ENCODE measurements at regions not wholly inside any gene's neighbourhood (a gene's known extent, or its start where the extent isn't known, plus 50 kb on each side); places are given as distances from the start of the nearest gene placed in this dataset.

GRCh38 chr20:11452326-11452725, 465.4 kb upstream of the BTBD3 start:
- DNase-seq, result peak; percentile 20
- Histone ChIP-seq H2BK120ac (ENCODE audit: low read depth, low read length) (no peak overlapping the region), H3K4me3 (ENCODE audit: insufficient read depth in 1 of 2, low read depth in 1 of 2, low read length in 2 of 2) (no peak overlapping the region), H3K36me3 (ENCODE audit: control insufficient read depth in 1 of 2, insufficient read depth in 2 of 2, low read depth in 1 of 2, low read length in 2 of 2) (no peaks in the 10 kb centered on the region), H2BK15ac (ENCODE audit: low read depth, poor library complexity, severe bottlenecking) (no peak overlapping the region), H3K27ac (ENCODE audit: low read length, poor library complexity, severe bottlenecking) (no peak overlapping the region), H3K79me1 (replicated peaks; ENCODE audit: low read length, poor library complexity, severe bottlenecking) (no peaks in the 10 kb centered on the region), H3K4me2 (ENCODE audit: low read length, poor library complexity, severe bottlenecking) (no peak overlapping the region), H3K9me3 (ENCODE audit: control insufficient read depth, low read length) (no peaks in the 10 kb centered on the region), H3K9ac (ENCODE audit: low read length) (no peak overlapping the region), H2AK5ac (ENCODE audit: low read length, severe bottlenecking) (no peak overlapping the region), H4K8ac (ENCODE audit: low read length) (no peak overlapping the region), H3K4me1 (ENCODE audit: control insufficient read depth, insufficient read depth, low read depth, low read length) (peaks cover 9% of the 10 kb centered on the region), H3K23ac (ENCODE audit: low read length in 2 of 2) (no peak overlapping the region), H2AFZ (ENCODE audit: low read depth, low read length) (no peak overlapping the region), H3K18ac (ENCODE audit: low read depth in 1 of 2, low read length in 2 of 2) (no peak overlapping the region), H3K4ac (ENCODE audit: low read depth in 1 of 2, low read length in 2 of 2) (no peak overlapping the region), H3K14ac (ENCODE audit: low read length in 2 of 2) (no peak overlapping the region), H2BK12ac (ENCODE audit: low read length in 2 of 2) (no peak overlapping the region), H4K91ac (ENCODE audit: low read length) (no peak overlapping the region), H2BK5ac (ENCODE audit: low read depth, low read length, poor library complexity, severe bottlenecking) (no peak overlapping the region), H3K27me3 (ENCODE audit: control insufficient read depth in 1 of 2, insufficient read depth in 1 of 2, low read length in 2 of 2) (no peaks in the 10 kb centered on the region)
- 53% methylated on average over 6 of the region's 6 CpGs for WGBS

GRCh38 chr20:11453430-11453829, 464.3 kb upstream of the BTBD3 start:
- H3K4me3 ChIP-seq (ENCODE audit: insufficient read depth in 1 of 2, low read depth in 1 of 2, low read length in 2 of 2), result no peak overlapping the region
- H3K79me1 ChIP-seq (replicated peaks; ENCODE audit: low read length, poor library complexity, severe bottlenecking), result no peaks in the 10 kb centered on the region
- no peak overlapping the region for H3K9ac ChIP-seq (ENCODE audit: low read length)
- H3K14ac ChIP-seq (ENCODE audit: low read length in 2 of 2), result no peak overlapping the region
- no peak overlapping the region for H2BK5ac ChIP-seq (ENCODE audit: low read depth, low read length, poor library complexity, severe bottlenecking)
- no peaks in the 10 kb centered on the region for H3K36me3 ChIP-seq (ENCODE audit: control insufficient read depth in 1 of 2, insufficient read depth in 2 of 2, low read depth in 1 of 2, low read length in 2 of 2)
- no peak overlapping the region for H3K27ac ChIP-seq (ENCODE audit: low read length, poor library complexity, severe bottlenecking)
- no peak overlapping the region for H2BK15ac ChIP-seq (ENCODE audit: low read depth, poor library complexity, severe bottlenecking)
- no peak overlapping the region for H4K8ac ChIP-seq (ENCODE audit: low read length)
- H3K4ac ChIP-seq (ENCODE audit: low read depth in 1 of 2, low read length in 2 of 2), result no peak overlapping the region
- H3K4me2 ChIP-seq (ENCODE audit: low read length, poor library complexity, severe bottlenecking), result no peak overlapping the region
- H3K4me1 ChIP-seq (ENCODE audit: control insufficient read depth, insufficient read depth, low read depth, low read length), result peaks cover 11% of the 10 kb centered on the region
- H3K23ac ChIP-seq (ENCODE audit: low read length in 2 of 2), result no peak overlapping the region
- H4K91ac ChIP-seq (ENCODE audit: low read length), result no peak overlapping the region
- H2AK5ac ChIP-seq (ENCODE audit: low read length, severe bottlenecking), result no peak overlapping the region
- H2BK12ac ChIP-seq (ENCODE audit: low read length in 2 of 2), result no peak overlapping the region
- no peak overlapping the region for H2AFZ ChIP-seq (ENCODE audit: low read depth, low read length)
- no peaks in the 10 kb centered on the region for H3K9me3 ChIP-seq (ENCODE audit: control insufficient read depth, low read length)
- no peaks in the 10 kb centered on the region for H3K27me3 ChIP-seq (ENCODE audit: control insufficient read depth in 1 of 2, insufficient read depth in 1 of 2, low read length in 2 of 2)
- no peak overlapping the region for H3K18ac ChIP-seq (ENCODE audit: low read depth in 1 of 2, low read length in 2 of 2)
- peak; percentile 31 for DNase-seq
- WGBS, result 91% methylated on average over 2 of the region's 2 CpGs
- H2BK120ac ChIP-seq (ENCODE audit: low read depth, low read length), result no peak overlapping the region

- Histone ChIP-seq H3K23ac (ENCODE audit: low read length in 2 of 2) (no peak overlapping the region), H3K36me3 (ENCODE audit: control insufficient read depth in 1 of 2, insufficient read depth in 2 of 2, low read depth in 1 of 2, low read length in 2 of 2) (no peaks in the 10 kb centered on the region), H2BK120ac (ENCODE audit: low read depth, low read length) (no peak overlapping the region), H3K4me3 (ENCODE audit: insufficient read depth in 1 of 2, low read depth in 1 of 2, low read length in 2 of 2) (no peak overlapping the region), H4K91ac (ENCODE audit: low read length) (no peak overlapping the region), H2AFZ (ENCODE audit: low read depth, low read length) (no peak overlapping the region), H3K18ac (ENCODE audit: low read depth in 1 of 2, low read length in 2 of 2) (no peak overlapping the region), H3K4ac (ENCODE audit: low read depth in 1 of 2, low read length in 2 of 2) (no peak overlapping the region), H2BK15ac (ENCODE audit: low read depth, poor library complexity, severe bottlenecking) (no peak overlapping the region), H3K9me3 (ENCODE audit: control insufficient read depth, low read length) (no peaks in the 10 kb centered on the region), H2BK5ac (ENCODE audit: low read depth, low read length, poor library complexity, severe bottlenecking) (peak overlapping the region; percentile 54), H3K27me3 (ENCODE audit: control insufficient read depth in 1 of 2, insufficient read depth in 1 of 2, low read length in 2 of 2) (no peaks in the 10 kb centered on the region), H3K4me1 (ENCODE audit: control insufficient read depth, insufficient read depth, low read depth, low read length) (peaks cover 11% of the 10 kb centered on the region), H3K4me2 (ENCODE audit: low read length, poor library complexity, severe bottlenecking) (peak overlapping the region; percentile 59), H3K27ac (ENCODE audit: low read length, poor library complexity, severe bottlenecking) (peak overlapping the region; percentile 97), H4K8ac (ENCODE audit: low read length) (no peak overlapping the region), H3K79me1 (replicated peaks; ENCODE audit: low read length, poor library complexity, severe bottlenecking) (no peaks in the 10 kb centered on the region), H3K9ac (ENCODE audit: low read length) (no peak overlapping the region), H2BK12ac (ENCODE audit: low read length in 2 of 2) (no peak overlapping the region), H3K14ac (ENCODE audit: low read length in 2 of 2) (no peak overlapping the region), H2AK5ac (ENCODE audit: low read length, severe bottlenecking) (no peak overlapping the region)
- 2% methylated on average over 5 of the region's 7 CpGs for WGBS
- peak; percentile 66 for DNase-seq
These were observed 462.5 kb upstream of the BTBD3 start for GRCh38 chr20:11454966-11455799.

GRCh38 chr20:11457488-11457887, 460.2 kb upstream of the BTBD3 start:
- H3K27me3 ChIP-seq (ENCODE audit: control insufficient read depth in 1 of 2, insufficient read depth in 1 of 2, low read length in 2 of 2), result no peaks in the 10 kb centered on the region
- H2BK15ac ChIP-seq (ENCODE audit: low read depth, poor library complexity, severe bottlenecking), result no peak overlapping the region
- H2AK5ac ChIP-seq (ENCODE audit: low read length, severe bottlenecking), result no peak overlapping the region
- H3K18ac ChIP-seq (ENCODE audit: low read depth in 1 of 2, low read length in 2 of 2), result no peak overlapping the region
- peaks cover 7% of the 10 kb centered on the region for H3K4me1 ChIP-seq (ENCODE audit: control insufficient read depth, insufficient read depth, low read depth, low read length)
- no peak overlapping the region for H3K23ac ChIP-seq (ENCODE audit: low read length in 2 of 2)
- no peak overlapping the region for H2BK12ac ChIP-seq (ENCODE audit: low read length in 2 of 2)
- H3K4ac ChIP-seq (ENCODE audit: low read depth in 1 of 2, low read length in 2 of 2), result no peak overlapping the region
- no peak overlapping the region for H4K8ac ChIP-seq (ENCODE audit: low read length)
- H2AFZ ChIP-seq (ENCODE audit: low read depth, low read length), result no peak overlapping the region
- DNase-seq, result peak; percentile 11
- H3K36me3 ChIP-seq (ENCODE audit: control insufficient read depth in 1 of 2, insufficient read depth in 2 of 2, low read depth in 1 of 2, low read length in 2 of 2), result no peaks in the 10 kb centered on the region
- 31% methylated on average over 3 of the region's 5 CpGs for WGBS
- H3K4me2 ChIP-seq (ENCODE audit: low read length, poor library complexity, severe bottlenecking), result no peak overlapping the region
- H3K9me3 ChIP-seq (ENCODE audit: control insufficient read depth, low read length), result no peaks in the 10 kb centered on the region
- H3K27ac ChIP-seq (ENCODE audit: low read length, poor library complexity, severe bottlenecking), result peak overlapping the region; percentile 45
- H2BK120ac ChIP-seq (ENCODE audit: low read depth, low read length), result no peak overlapping the region
- H2BK5ac ChIP-seq (ENCODE audit: low read depth, low read length, poor library complexity, severe bottlenecking), result no peak overlapping the region
- no peaks in the 10 kb centered on the region for H3K79me1 ChIP-seq (replicated peaks; ENCODE audit: low read length, poor library complexity, severe bottlenecking)
- H3K14ac ChIP-seq (ENCODE audit: low read length in 2 of 2), result no peak overlapping the region
- no peak overlapping the region for H3K9ac ChIP-seq (ENCODE audit: low read length)
- H3K4me3 ChIP-seq (ENCODE audit: insufficient read depth in 1 of 2, low read depth in 1 of 2, low read length in 2 of 2), result no peak overlapping the region
- H4K91ac ChIP-seq (ENCODE audit: low read length), result no peak overlapping the region

Measured in mesenchymal stem cell (in vitro differentiated cells and primary cell).